SK-N-SH (cell line): ENCODE measurements at regions not wholly inside any gene's neighbourhood (a gene's known extent, or its start where the extent isn't known, plus 50 kb on each side); places are given as distances from the start of the nearest gene placed in this dataset.

Source experiments
- CTCF ChIA-PET: fragments of 300-600, 350-600 bp; formaldehyde crosslinking; extraction: SDS; loops from one replicate; lab custom pipeline; 2021; lab: Yijun Ruan, JAX
- POLR2A ChIA-PET: fragments of 350-600 bp; sonication (Branson Sonifier 250); formaldehyde crosslinking; extraction: SDS; loops from one replicate; lab custom pipeline; 2020; ENCODE audit warnings: antibody characterized with exemption, inconsistent platforms; lab: Yijun Ruan, JAX
- DNase-seq: peaks from one replicate; pipeline ENCODE4 v3.0.0; 2012
- H2AFZ ChIP-seq: fragments of 200-600 bp; sonication (generic); 2 replicates; pipeline ENCODE4 v1.8.1; 2016; ENCODE audit warnings: antibody characterized with exemption, mild to moderate bottlenecking, low read depth
- H3F3A ChIP-seq: fragments of 200-600 bp; sonication (generic); replicated peaks from 2 replicates; pipeline ENCODE3; 2016; ENCODE audit warnings: antibody characterized with exemption, mild to moderate bottlenecking; ENCODE audit not compliant: insufficient read depth
- H3K27ac ChIP-seq, 2 experiments: fragments of 200-500 bp in 1 of 2; fragments of 200-600 bp in 1 of 2; sonication (Bioruptor generic) in 1 of 2; sonication (generic), shearing (Covaris generic) in 1 of 2; 2 replicates each; pipeline versions ENCODE4 v1.5.1 to v1.6.1; 2014 to 2016; ENCODE audit warnings: low read depth in 2 of 2, inconsistent platforms in 1 of 2, low read length in 1 of 2, mild to moderate bottlenecking in 1 of 2, mixed read lengths in 1 of 2
- H3K27me3 ChIP-seq: fragments of 200-600 bp; sonication (generic), shearing (Covaris generic); 2 replicates; pipeline ENCODE4 v1.6.1; 2016; ENCODE audit warnings: mixed run types; ENCODE audit not compliant: insufficient read depth
- H3K36me3 ChIP-seq, 2 experiments: fragments of 200-500 bp in 1 of 2; fragments of 200-600 bp in 1 of 2; sonication (Bioruptor generic) in 1 of 2; sonication (generic) in 1 of 2; replicated peaks in 1 of 2; 2 replicates each; pipeline versions ENCODE3 to v1.5.1; 2014 to 2016; ENCODE audit warnings: low read length in 1 of 2, mild to moderate bottlenecking in 1 of 2; ENCODE audit not compliant: insufficient read depth in 2 of 2, control insufficient read depth in 1 of 2
- H3K4me1 ChIP-seq, 2 experiments: fragments of 200-500 bp in 1 of 2; fragments of 200-600 bp in 1 of 2; sonication (Bioruptor generic) in 1 of 2; sonication (generic), shearing (Covaris generic) in 1 of 2; 2 replicates each; pipeline versions ENCODE4 v1.5.1 to v1.6.1; 2014 to 2016; ENCODE audit warnings: low read depth in 1 of 2, low read length in 1 of 2, mixed run types in 1 of 2; ENCODE audit not compliant: insufficient read depth in 2 of 2, control insufficient read depth in 1 of 2
- H3K4me2 ChIP-seq: fragments of 200-600 bp; sonication (generic), shearing (Covaris generic); 2 replicates; pipeline ENCODE4 v1.6.1; 2017; ENCODE audit warnings: mixed run types
- H3K4me3 ChIP-seq, 2 experiments: fragments of 200-500 bp in 1 of 2; fragments of 200-600 bp in 1 of 2; sonication (Bioruptor generic) in 1 of 2; sonication (generic), shearing (Covaris generic) in 1 of 2; 2 replicates each; pipeline versions ENCODE4 v1.5.1 to v1.8.1; 2014 to 2016; ENCODE audit warnings: low read depth in 2 of 2, inconsistent platforms in 1 of 2, low read length in 1 of 2, mild to moderate bottlenecking in 1 of 2, mixed read lengths in 1 of 2, moderate library complexity in 1 of 2
- H3K79me2 ChIP-seq: fragments of 200-600 bp; sonication (generic); 2 replicates; pipeline ENCODE4 v1.8.1; 2017; ENCODE audit warnings: mild to moderate bottlenecking; ENCODE audit not compliant: insufficient read depth
- H3K9ac ChIP-seq: fragments of 200-600 bp; sonication (generic); 2 replicates; pipeline ENCODE4 v1.6.1; 2017; ENCODE audit warnings: mixed run types
- H3K9me2 ChIP-seq: fragments of 200-600 bp; sonication (generic); 2 replicates; pipeline ENCODE4 v1.6.1; 2017; ENCODE audit warnings: mixed run types
- H3K9me3 ChIP-seq: fragments of 200-600 bp; sonication (generic); 2 replicates; pipeline ENCODE4 v1.6.1; 2017; ENCODE audit warnings: mixed run types, mild to moderate bottlenecking, moderate library complexity
- H4K20me1 ChIP-seq: fragments of 200-600 bp; sonication (generic); 2 replicates; pipeline ENCODE4 v1.6.1; 2017; ENCODE audit warnings: mild to moderate bottlenecking, mixed run types; ENCODE audit not compliant: insufficient read depth
- EZH2phosphoT487 ChIP-seq: fragments of 200-600 bp; sonication (generic); IDR thresholded peaks from 2 replicates; pipeline ENCODE4 v1.6.1; 2017; ENCODE audit warnings: low read depth, mixed run types, mild to moderate bottlenecking, antibody characterized with exemption, moderate library complexity, borderline replicate concordance
- FOXJ3 ChIP-seq: sonication (generic); formaldehyde crosslinking; IDR thresholded peaks from 2 replicates; pipeline ENCODE4 v1.5.1; 2020; ENCODE audit warnings: mild to moderate bottlenecking, missing genetic modification reagents
- GATA2 ChIP-seq: sonication (generic); formaldehyde crosslinking; IDR thresholded peaks from 2 replicates; pipeline ENCODE4 v1.5.0; 2020; ENCODE audit warnings: mild to moderate bottlenecking, missing genetic modification reagents
- MAX ChIP-seq: IDR thresholded peaks from 2 replicates; pipeline ENCODE4 v1.4.0; 2012; ENCODE audit warnings: low read depth
- MEF2A ChIP-seq: IDR thresholded peaks from 2 replicates; pipeline ENCODE4 v1.4.0; 2012; ENCODE audit warnings: low read depth, borderline replicate concordance
- PBX3 ChIP-seq: IDR thresholded peaks from 2 replicates; pipeline ENCODE4; 2012
- POLR2AphosphoS5 ChIP-seq: IDR thresholded peaks from 2 replicates; pipeline ENCODE4 v1.6.1; 2012; ENCODE audit warnings: low read depth, low read length
- RAD21 ChIP-seq: IDR thresholded peaks from 2 replicates; pipeline ENCODE4 v1.6.1; 2012; ENCODE audit warnings: mild to moderate bottlenecking, low read length
- RFX5 ChIP-seq: IDR thresholded peaks from 2 replicates; pipeline ENCODE4 v1.6.1; 2012; ENCODE audit warnings: mild to moderate bottlenecking, improper control_type of control experiment, low read length
- SIN3A ChIP-seq: IDR thresholded peaks from 2 replicates; pipeline ENCODE4 v1.6.1; 2012; ENCODE audit warnings: low read depth, mild to moderate bottlenecking, low read length, moderate library complexity, borderline replicate concordance
- SMC3 ChIP-seq: IDR thresholded peaks from 2 replicates; pipeline ENCODE4 v1.6.1; 2012; ENCODE audit warnings: low read depth, low read length, improper control_type of control experiment
- TCF12 ChIP-seq: IDR thresholded peaks from 2 replicates; pipeline ENCODE4 v1.4.0; 2012
- TEAD4 ChIP-seq: IDR thresholded peaks from 2 replicates; pipeline ENCODE4 v1.4.0; 2012; ENCODE audit warnings: mild to moderate bottlenecking, borderline replicate concordance; ENCODE audit not compliant: insufficient read depth
- YY1 ChIP-seq: IDR thresholded peaks from 2 replicates; pipeline ENCODE4 v1.4.0; 2012; ENCODE audit warnings: low read depth, mild to moderate bottlenecking
- WGBS: methylation state at CpG from one replicate; pipeline ENCODE4 v1.1.6; 2017; ENCODE audit warnings: low lambda C conversion rate; 5-methylcytosine and 5-hydroxymethylcytosine counted together

- no peaks in the 10 kb centered on the region for H3K9me3 ChIP-seq
- no peak overlapping the region for H3K9ac ChIP-seq
- H2AFZ ChIP-seq: no peak overlapping the region
- 79% methylated on average over 2 of the region's 2 CpGs for WGBS
- DNase-seq: no peak
- no peaks in the 10 kb centered on the region for H3K36me3 ChIP-seq
- no peak overlapping the region for H3K4me3 ChIP-seq
- no peaks in the 10 kb centered on the region for H3K27me3 ChIP-seq
- POLR2A ChIA-PET: no interaction called here
- H3K79me2 ChIP-seq: no peaks in the 10 kb centered on the region
- CTCF ChIA-PET: interaction anchor here (0.7 kb wide), 1 partner anchor 363 kb away, joined by 3 read pairs; no protein-coding TSS in a partner anchor
- H3K4me2 ChIP-seq: no peak overlapping the region
- H4K20me1 ChIP-seq: no peaks in the 10 kb centered on the region
- no peak for TF ChIP-seq TEAD4
- H3F3A ChIP-seq: no peaks in the 10 kb centered on the region
- no peak overlapping the region for H3K27ac ChIP-seq
- H3K9me2 ChIP-seq: no peaks in the 10 kb centered on the region
- H3K4me1 ChIP-seq: no peaks in the 10 kb centered on the region; a peak in 1 of 4 replicates
Measured at GRCh38 chr16:64453646-64454045, 668.2 kb downstream of the CDH11 start.

GRCh38 chr16:64452446-64452845 lies 669.4 kb downstream of the CDH11 start:
- Histone ChIP-seq H3K4me2 (no peak overlapping the region), H3K9ac (no peak overlapping the region), H3K4me1 (no peaks in the 10 kb centered on the region; a peak in 1 of 4 replicates), H2AFZ (no peak overlapping the region), H3K27me3 (no peaks in the 10 kb centered on the region), H3K4me3 (no peak overlapping the region), H3K9me3 (no peaks in the 10 kb centered on the region), H3F3A (no peaks in the 10 kb centered on the region), H3K79me2 (no peaks in the 10 kb centered on the region), H3K36me3 (no peaks in the 10 kb centered on the region), H3K9me2 (no peaks in the 10 kb centered on the region), H4K20me1 (no peaks in the 10 kb centered on the region), H3K27ac (no peak overlapping the region)
- no peak for DNase-seq
- ChIA-PET POLR2A (no interaction called here), CTCF (no interaction called here)
- TF ChIP-seq GATA2 (CRISPR knock-in tag) (no peak), SIN3A (no peak)

GRCh38 chr16:64450177-64450576 lies 671.7 kb downstream of the CDH11 start:
- Histone ChIP-seq H3K4me3 (no peak overlapping the region), H3K4me2 (no peak overlapping the region), H3K27me3 (no peaks in the 10 kb centered on the region), H3K27ac (0 out of 4 replicates have a peak overlapping the region, but pooled peaks of 1 of the 2 experiments have one; percentile 2), H3F3A (no peaks in the 10 kb centered on the region), H2AFZ (no peak overlapping the region), H3K36me3 (no peaks in the 10 kb centered on the region), H3K4me1 (no peaks in the 10 kb centered on the region; a peak in 1 of 4 replicates), H3K9ac (no peak overlapping the region), H3K9me2 (no peaks in the 10 kb centered on the region), H3K79me2 (no peaks in the 10 kb centered on the region), H3K9me3 (no peaks in the 10 kb centered on the region), H4K20me1 (no peaks in the 10 kb centered on the region)
- WGBS: 76% methylated on average over 4 of the region's 4 CpGs
- DNase-seq: no peak
- ChIA-PET CTCF (no interaction called here), POLR2A (no interaction called here)
- TF ChIP-seq TCF12 (no peak), TEAD4 (no peak), MEF2A (no peak), RFX5 (no peak), SMC3 (no peak), FOXJ3 (no peak), PBX3 (no peak), GATA2 (CRISPR knock-in tag) (no peak), SIN3A (no peak), POLR2AphosphoS5 (no peak), YY1 (no peak), EZH2phosphoT487 (no peak), RAD21 (no peak), MAX (no peak)
- TF ChIP-seq, all 33 proteins: peak for 0
